Eye (tissue), 1 donor: ENCODE measurements at regions not wholly inside any gene's neighbourhood (a gene's known extent, or its start where the extent isn't known, plus 50 kb on each side); places are given as distances from the start of the nearest gene placed in this dataset.

ENCODE experiments used
- DNase-seq: peaks from one replicate; pipeline ENCODE4 v3.0.0-alpha.2; 2015

- DNase-seq, result no peak
Observed at GRCh38 chr6:54991761-54992330, 145.3 kb downstream of the FAM83B start.

DNA sequence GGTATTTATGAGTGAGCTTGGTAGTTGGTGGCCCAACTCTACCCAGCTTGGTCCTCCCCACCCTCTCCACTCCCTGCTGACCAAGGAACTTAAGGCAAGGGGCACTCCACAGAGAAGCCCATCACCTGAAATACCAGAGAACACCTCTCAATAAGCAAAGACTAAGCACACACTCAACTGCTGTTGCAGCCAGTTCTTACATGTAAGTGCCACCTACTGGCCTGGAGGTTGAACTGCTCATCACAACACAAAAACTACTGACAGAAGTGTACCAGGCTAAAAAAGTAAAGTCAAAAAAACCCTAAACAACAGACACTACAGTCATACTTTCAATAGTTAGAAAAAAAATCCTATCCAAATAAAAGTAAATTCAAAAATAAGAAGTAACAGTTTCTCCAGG, 146.2 kb downstream of the FAM83B start:
- no peak for DNase-seq

DNA sequence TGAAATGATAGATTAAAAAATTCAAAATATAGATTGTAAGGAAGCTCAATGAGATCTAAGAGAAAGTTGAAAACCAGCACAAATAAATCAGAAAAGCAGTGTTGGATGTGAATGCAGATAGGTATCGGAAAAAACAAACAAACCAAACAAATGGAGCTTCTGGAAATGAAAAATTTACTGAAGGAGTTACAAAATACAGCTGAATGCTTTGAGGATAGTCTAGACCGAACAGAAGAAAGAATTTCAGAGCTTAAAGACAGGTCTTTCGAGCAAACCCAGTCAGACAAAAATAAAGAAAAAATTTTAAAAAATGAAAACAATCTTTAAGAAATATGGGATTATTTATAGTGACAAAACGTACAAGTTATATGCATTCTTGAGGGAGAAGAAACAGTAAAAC, 146.7 kb downstream of the FAM83B start:
- DNase-seq, result no peak

DNA sequence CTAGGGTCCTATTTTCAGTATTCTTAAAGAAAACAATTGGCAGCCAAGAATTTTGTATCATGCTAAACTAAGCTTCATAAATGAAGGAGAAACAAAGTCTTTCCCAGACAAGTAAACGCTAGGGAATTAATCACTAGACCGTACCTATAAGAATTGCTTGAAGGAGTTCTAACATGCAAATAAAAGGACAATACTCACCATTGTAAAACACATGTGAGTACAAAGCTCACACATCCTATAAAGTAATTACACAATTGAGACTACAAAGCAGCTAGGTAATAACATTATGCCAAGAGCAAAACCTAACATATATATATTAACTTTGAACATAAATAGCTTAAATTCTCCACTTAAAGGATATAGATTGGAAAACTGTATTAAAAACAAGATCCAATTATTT, 147.4 kb downstream of the FAM83B start:
- no peak for DNase-seq

DNA sequence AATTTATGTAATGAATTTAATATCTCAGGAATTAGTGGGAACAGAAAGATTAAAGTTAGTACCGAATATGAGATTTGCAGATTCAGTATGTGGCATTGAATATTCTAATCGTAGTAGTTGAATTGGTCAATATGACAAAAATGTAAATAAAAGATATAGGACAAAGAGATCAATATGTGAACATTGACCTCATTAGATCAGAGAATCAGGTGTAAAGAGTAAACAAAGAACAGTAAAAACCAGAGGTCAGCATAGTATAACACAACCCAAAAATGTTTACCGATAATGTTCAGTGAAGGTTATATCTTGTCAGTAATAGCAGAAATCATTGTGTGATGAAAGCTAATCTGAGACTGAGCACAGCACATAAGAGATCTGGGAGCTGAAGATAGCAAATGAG, 152.0 kb downstream of the FAM83B start:
- no peak for DNase-seq

GRCh38 chr6:55003719-55004430, 157.3 kb downstream of the FAM83B start:
- no peak for DNase-seq

DNA sequence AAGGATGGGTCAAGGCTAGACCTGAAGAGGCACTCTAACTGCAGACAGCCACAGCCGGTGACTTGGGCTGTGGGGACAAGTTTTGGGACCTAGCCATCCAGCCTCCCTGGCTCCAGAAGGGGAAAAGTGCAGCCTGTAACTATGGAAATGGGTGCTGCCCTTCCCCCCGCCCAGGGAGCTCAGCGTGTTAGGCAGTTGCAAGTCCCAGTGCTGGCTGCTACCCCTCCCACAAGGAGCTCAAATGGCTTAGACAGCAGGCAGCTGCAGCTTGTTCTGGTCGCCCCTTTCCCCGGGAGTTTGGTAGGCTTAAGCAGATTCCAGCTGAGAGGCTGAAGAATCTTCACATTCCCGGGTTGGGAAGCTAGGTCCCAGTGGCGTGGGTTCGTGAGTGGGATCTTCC, 162.6 kb downstream of the FAM83B start:
- no peak for DNase-seq

GRCh38 chr6:55011034-55011433, 163.3 kb upstream of the HCRTR2 start:
- no peak for DNase-seq

- DNase-seq, result no peak
Observed at GRCh38 chr6:55012454-55012853, 161.9 kb upstream of the HCRTR2 start.

DNA sequence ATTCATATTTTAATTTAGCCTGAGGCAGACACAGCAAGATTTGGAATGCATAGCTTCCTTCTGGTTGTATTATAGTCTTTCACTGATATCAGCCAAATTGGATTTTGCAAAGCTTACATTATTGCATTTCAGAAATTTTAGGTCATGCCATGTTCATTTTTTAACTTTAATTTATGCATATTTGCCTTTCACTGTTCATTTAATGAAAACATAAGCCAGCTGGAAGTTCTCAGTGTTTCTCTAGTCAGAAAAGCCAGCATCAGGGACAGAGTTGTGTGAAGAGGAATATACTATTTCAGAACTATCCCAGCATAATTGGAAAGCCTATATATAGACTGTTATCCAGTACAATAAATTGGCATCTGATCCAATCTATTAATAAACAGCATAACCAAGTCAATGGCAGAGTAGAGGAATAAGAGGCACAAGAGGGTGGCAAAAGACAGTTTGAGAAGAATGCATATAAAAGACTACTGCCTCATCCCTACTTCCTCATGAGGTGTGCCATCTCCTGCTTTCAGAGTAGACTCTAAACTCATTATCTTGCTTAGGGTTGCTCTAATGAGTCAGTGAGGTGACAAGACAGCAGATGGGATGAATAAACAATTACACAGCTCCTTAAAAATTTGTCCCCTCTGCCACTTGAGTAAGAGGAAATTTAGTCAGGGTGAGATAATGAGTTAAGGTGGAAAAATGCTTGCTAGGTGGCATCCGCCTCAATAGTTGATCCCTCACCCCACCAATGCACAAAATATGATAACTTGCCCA, 159.8 kb upstream of the HCRTR2 start:
- no peak for DNase-seq

DNA sequence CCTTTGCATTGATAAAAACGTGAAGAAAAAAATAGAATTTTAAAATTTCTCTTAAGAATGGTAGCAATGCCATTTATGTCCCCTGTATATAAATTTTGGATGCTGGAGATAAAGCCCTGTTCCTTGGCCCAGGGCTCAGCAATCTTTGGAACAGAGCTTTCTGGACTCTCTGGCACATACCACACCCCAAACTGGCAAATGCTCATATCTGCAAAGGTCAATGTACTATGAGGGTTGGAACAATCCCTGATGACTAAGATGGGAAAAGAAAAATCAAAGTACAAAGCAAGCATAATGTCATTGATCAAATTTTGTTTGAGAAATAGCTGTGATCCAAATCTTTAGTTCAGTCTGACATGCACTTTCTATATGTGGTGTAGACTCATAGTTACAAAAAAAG, 158.1 kb upstream of the HCRTR2 start:
- no peak for DNase-seq

DNA sequence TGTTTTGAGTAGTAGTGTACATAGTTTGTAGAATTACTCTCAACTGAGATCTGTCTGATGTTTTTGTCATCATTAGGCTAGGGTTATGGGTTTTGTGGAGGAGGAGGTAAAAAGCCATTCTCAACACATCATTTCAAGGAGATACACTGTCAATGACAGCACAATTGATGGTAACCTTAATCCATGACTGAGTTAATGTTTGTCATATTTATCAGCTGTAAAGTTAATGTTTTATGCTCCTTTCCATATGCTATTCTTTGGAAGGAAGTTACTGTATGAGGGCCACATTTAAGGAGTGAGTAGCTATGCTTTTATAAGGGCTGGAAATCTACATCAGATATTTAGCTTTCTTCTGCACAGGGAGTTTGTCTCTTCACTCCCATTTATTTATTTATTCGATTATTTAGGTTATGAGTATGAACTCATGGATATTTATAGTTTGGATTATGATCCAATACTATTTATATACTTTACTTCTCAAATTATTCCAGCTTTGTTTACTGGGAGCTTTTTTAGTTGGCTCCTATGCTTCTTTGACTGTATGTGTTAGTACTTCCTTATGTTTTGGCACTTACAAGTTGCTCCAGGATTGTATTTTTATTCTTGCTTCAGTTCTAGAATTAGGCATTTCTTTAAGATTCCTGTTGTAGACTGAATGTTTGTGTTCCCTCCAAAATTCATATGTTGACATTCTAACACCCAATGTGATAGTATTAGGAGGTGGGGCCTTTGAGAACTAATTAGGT, 156.6 kb upstream of the HCRTR2 start:
- DNase-seq, result no peak

DNA sequence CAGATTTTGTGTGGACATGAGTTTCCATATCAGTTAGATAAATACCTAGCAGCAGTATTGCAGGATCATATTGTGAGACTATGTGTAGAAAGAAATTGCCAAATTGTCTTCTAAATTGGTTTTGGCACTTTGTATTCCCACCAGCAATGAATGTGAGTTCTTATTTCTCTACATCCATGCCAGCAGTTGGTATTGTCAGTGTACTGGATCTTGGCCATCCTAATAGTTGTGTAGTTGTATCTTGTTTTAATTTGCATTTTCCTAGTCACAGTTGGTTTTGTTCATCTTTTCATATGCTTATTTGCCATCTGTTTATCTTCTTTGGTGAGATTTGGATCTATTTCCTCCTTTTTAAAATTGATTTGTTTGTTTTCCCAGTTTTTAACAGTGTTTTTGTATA, 154.7 kb upstream of the HCRTR2 start:
- no peak for DNase-seq

- no peak for DNase-seq
Observed at GRCh38 chr6:55023230-55023629, 151.1 kb upstream of the HCRTR2 start.

GRCh38 chr6:55033016-55033546, 141.2 kb upstream of the HCRTR2 start:
- DNase-seq, result no peak

DNA sequence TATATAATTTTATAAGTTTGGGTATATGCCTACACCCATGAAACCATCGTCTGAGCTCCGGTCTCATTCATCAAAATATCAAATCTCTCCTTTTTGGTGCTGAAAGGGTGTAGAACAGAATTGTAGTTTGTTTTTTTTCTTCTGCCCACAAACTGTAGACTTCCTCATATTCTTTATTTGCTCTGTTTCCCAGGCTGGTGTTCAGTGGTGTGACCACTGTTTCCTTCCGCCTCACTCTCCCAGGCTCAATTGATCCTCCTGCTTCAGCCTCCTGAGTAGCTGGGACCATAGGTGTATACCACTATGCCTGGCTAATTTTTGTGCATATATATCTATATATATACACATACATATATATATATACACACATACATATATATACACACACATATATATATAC, 139.6 kb upstream of the HCRTR2 start:
- DNase-seq, result no peak

DNA sequence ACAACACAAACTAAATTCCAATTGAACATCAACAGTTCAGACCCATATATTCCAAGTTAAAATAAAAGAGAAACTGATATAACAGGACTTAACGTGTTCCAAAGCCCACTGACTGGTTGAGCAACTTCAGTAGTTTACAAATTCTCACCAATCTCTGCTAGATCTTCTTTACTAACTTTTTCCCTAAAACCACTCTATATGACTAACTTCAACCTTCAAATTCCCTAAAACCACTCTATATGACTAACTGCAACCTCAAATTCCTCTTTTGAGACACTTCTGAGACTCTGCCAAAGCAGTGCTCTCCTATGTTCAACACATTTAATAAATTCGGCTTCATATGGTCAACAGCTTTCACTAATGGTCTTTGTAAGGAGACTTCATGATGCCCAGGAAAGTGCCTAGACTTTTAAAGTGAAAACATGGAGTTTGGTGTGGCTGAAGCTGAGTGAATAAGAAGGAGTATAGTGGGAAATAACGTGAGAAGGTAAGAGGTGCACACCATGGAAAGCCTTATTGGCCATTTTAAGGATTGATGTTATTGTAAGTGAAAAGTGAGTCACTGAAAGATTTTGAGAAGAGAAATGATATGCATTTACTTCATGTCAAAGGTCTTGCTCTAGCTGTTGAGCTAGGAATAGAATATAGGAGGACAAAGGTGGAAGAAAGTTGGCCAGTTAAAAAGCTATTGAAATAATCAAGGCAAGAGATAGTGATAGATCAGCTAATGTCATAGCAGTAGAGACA, 134.0 kb upstream of the HCRTR2 start:
- no peak for DNase-seq

DNA sequence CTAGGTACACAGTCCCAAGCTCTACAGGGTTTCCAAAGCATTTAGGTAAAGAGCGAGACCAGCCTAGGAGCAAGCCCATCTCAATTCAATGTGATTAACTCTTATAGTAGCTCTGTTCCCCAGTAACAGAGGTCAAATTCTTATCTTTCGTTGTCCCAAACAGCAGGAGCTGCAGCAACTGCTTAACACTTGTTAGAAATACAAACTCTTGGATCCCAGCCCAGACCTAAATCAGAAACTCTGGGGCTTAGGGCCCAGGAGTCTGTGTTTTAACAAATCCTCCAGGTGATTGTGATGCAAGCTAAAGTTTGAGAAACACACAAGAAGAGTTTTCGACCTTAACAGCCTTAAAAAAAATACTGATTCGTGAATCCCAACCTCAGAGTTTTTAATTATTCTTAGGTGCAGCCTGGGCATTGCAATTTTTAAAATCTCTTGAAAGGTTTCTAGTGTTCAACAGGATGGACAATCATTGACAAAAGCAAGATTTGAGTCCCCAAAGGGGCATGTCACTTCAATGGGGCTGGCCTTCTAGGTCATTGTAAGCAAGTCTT, 127.4 kb upstream of the HCRTR2 start:
- DNase-seq, result no peak

DNA sequence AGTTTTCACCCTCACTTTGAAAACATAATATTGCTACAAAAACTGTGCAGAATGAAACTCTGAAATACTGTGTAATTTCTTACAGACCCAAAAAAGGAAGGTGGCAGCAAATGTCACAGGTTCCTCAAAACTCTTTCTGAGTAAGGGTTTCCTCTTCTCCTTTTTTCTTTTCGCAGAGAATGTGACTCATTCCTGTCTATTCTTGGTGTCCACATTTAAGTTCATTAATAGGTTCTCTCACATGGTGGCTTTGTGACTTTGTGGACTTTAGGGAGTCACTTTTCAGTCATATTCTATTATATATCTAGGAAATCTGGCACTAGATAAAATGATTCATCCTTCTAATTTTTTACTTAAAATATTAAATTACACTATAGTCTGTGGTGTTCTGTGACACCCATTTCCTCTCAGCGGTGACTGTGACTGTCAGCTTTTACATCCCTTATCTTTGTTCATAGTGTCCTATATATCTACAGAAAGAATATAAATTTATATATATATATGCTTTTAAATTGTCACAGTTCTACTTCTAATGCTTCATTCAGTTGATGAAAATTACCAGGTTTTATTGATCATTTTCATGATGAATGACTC, 126.8 kb upstream of the HCRTR2 start:
- DNase-seq, result no peak

DNA sequence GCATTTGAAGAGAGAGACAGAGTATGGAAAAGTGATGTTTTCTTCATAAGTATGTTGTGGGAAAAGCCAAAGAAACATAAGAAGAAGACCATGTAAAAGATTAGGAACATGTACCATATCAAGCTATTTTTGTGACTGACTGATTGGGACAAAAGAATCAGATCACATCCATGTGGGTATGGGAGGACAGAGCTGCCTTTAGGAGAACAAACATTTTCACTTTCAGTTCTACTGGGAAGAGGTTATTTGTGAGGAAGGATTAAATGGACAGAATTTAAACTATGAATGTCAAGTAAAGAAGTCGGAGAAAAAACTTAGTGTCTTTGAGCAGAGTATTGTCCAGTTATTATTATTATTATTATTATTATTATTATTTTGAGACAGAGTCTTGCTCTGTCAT, 124.4 kb upstream of the HCRTR2 start:
- no peak for DNase-seq

DNA sequence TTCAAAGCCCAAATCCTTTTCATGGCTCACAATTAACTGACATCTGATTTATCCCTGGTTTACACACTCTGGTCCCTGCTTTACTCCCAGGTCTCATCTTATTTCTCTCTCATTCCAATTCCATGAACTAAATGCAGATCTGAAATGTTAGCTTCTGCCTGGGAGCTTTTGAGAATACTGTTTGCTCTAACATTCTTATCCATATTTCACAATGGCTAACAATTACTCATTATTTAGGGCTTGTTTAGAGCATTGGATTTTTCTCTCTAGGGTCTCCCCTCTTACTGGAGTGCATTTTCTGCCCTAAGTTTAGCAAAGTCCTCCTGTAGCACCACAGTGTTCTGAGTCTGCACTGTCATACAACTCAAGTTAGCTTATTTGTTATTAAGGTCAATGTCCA, 121.5 kb upstream of the HCRTR2 start:
- no peak for DNase-seq

GRCh38 chr6:55058682-55059081, 115.6 kb upstream of the HCRTR2 start:
- no peak for DNase-seq
